ENCODE measurements at regions not wholly inside any gene's neighbourhood (a gene's known extent, or its start where the extent isn't known, plus 50 kb on each side); places are given as distances from the start of the nearest gene placed in this dataset.

DNA sequence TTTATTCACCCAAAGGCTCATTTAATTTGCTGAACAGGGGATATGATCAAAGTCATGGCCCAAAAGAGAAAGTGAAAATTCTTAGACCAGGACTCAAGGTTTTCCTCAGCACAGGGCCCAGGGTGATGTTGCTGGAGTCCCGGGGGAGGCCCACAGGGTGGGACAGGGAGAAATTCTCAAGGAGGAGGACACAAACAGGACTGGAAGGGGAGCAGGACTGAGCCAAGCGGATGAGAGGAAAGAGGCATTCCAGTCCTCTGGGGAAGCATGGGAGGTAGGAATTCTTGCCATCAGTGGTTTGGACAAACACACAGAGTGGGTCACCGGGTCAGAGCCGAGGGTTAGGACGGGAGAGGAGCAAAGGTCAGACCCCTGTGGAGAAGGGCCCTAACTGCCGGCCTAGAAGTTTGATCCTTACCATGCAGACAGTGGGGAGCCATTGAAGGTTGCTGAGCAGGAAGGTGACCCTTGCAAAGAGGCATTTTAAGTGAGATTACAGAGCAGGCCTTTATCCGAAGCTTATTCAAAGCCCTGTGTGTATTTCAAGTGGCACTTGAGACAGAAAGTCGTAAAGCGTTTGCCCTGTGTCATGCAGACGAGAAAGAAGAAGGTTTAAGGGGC lies 68.4 kb upstream of the PTGR2 start:
- intact Hi-C loops (cut with micrococcal nuclease), result no loop called here

DNA sequence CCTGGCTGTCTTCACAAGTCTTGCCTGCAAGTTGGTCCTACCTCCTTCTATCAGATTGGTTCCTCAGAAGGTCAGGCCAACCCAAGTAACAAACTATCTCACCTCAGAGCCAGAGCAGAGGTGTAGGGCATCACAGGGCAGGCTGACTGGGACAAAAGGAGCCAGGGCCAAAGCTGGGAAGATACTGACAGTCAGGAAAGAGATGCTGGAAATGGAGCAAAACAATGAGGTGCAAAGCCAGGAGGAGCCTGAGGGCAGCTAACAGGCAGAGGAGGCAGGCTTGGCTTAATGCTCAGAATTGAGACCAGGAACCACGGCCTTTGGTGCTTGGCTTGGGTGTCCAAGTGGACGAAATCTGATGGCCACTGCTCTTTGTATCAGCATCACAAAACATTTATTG lies 68.4 kb upstream of the PNMA1 start:
- intact Hi-C loops (cut with micrococcal nuclease), result no loop called here

DNA sequence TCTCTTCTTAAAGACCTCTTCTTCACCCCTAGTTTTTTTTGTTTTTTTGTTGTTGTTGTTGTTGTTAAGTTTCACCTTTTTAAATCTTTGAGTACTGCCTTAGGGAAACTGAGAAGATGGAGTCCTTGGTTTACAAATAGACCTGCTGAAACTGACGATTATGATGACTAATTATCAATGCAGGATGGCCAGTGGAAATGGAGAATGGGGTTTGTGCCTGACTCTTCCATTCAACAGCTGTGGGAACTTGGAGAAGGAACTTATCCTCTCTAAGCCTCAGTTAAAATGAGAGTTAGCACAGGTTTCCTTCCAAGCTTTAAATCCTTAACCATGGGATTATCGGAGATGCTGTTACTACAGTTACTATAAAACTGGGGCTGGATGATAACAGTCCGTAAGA lies 66.7 kb upstream of the PNMA1 start:
- intact Hi-C loops (cut with micrococcal nuclease), result no loop called here

DNA sequence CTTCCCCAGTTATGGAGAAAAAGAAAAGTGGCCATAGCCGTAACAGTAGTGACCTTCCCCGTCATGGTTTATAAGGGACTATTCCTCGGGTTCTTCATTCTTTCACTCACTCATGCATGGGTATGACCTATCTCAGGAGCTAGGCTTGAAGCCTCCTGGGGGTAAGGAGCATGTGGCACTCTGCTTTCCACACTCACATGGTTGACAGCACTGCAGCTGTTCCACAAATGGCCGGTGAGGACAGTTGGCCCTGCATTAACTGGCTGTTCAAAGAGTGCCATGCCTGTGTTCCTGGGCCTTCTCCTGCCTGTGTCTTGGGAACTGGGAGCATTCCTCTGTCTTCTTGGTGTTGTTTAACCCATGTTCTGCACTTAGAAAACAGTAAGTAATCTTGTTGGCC lies 66.2 kb upstream of the PNMA1 start:
- intact Hi-C loops (cut with micrococcal nuclease), result no loop called here

DNA sequence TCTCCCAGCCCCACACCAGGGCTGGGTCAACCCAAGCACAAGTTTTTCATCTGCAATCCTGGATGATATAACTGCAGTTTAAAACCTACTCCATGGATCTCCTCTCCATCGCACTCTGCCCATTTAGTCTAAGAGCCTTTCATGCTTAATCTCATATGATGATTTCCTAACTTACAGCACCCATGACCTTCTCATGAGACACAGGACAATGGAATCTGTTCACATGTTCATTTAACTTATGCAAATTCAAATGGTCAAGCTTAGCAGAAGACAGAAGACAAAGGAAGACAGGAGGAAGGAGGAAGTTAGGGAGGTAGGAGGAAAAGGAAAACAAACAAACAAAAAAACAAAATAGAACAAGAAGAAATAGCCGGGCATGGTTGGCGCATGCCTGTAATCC lies 64.6 kb upstream of the PNMA1 start:
- intact Hi-C loops (cut with micrococcal nuclease), result no loop called here

DNA sequence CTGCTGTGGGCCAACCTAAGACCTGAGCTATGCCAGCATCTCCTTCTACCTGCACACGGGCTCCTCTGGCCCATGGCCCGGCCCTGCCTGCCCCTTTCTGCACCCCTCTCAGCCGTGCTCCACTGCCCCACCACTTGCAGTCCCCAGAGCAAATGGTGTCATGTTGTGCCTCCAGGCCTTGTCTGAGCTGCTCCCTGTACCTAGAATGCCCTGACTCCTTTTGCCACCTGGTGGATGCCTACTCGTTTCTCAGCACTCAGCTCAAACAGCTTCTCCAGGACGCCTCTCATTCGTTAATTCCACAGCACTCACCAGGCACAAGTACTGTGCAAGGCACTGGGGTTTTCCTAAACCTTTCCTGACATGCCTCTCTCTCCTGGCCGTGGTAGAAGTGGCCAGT lies 63.2 kb upstream of the PNMA1 start:
- intact Hi-C loops (cut with micrococcal nuclease), result no loop called here

DNA sequence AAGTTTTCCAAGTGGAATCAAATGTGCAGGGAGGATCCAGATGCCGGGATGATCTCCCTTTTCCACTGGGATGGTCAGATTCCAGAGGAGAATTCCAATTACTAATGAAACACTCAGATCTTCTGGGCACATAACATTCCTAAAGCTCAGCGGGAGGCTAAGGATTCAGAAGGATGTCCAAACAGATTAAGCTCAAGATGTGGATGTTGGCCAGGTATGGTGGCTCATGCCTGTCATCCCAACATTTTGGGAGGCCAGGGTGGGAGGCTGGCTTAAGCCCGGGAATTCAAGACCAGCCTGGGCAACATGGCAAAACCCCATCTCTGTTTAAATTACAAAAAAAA lies 62.0 kb upstream of the PNMA1 start:
- intact Hi-C loops (cut with micrococcal nuclease), result no loop called here

DNA sequence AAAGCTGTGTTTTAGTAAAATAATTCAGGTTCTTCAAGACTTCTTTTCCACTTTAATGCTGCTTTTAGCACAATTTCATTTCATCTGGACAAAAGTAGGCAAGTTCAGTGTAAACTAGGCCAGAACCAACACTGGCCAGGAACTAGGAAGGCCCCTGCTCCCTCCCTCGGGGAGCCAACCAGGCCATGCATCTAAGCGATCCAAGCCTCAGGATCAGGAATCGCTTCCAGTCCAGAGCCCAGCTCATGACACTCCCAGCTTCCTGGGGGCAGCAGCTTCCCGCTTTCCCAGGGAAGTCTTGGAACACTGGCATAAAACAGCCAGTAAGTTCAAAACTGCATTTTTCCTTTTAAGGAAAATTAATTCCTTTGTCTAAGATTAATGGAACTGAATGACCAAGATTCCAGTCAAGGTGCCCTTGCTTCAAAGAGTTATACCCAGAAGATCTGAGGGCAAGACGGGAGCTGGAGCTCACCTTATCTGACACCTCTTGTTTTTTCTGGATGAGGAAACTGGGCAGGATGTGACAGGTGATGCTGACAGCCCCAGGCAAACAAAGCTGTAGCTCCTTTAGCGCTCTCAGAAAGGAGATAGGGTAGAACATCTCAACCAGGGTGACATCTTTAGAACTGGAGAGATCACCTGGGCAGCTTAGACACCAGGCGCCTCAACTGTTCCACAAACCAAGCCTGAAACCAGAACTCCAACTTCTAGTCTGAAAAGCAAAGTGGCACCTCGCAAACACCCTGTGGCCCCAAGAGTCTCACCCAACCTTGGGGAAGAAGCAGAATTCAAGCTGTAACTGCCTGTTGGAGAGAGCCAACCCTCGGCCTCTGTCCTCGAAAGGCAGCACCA lies 61.4 kb upstream of the PNMA1 start:
- intact Hi-C loops (cut with micrococcal nuclease), result no loop called here

DNA sequence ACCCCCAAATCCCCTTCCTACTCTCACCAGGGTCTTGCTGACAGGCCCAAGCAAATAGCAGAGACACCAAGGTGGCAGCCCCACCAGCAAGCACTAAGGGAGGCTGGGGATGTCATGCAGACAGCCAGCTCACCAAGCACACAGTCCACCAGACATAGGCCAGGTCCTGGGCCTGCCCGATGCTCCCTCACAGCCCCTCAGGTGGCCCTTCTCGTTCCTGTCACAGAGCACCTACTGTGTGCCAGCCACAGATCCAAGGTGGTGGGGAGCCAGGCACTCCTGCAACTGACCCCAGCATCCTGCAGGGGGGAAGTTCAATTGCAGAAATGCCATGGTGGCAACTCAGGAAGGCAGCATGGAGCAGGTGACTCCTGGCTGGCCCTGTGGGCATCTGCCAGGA lies 60.5 kb upstream of the PNMA1 start:
- intact Hi-C loops (cut with micrococcal nuclease), result loop anchor here (1.0 kb wide), 1 partner anchor 33 kb away; no protein-coding TSS in a partner anchor

DNA sequence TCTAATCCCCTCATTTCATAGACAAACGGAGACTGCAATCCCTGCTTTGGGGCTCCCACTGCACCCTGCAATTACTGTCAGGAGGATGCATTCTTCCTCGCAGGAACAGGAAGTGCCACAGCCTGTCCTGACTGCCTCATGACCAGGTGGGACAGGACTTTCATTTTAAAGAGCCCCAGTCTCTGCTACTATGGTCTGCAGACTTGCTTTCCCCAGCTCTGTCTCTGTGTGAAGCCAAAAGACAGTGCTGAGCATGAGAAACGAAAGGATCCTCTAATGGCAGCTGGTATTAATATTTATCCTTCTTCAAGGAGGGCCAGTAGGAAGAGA lies 60.0 kb upstream of the PNMA1 start:
- intact Hi-C loops (cut with micrococcal nuclease), result loop anchor here (1.0 kb wide), 1 partner anchor 33 kb away; no protein-coding TSS in a partner anchor

DNA sequence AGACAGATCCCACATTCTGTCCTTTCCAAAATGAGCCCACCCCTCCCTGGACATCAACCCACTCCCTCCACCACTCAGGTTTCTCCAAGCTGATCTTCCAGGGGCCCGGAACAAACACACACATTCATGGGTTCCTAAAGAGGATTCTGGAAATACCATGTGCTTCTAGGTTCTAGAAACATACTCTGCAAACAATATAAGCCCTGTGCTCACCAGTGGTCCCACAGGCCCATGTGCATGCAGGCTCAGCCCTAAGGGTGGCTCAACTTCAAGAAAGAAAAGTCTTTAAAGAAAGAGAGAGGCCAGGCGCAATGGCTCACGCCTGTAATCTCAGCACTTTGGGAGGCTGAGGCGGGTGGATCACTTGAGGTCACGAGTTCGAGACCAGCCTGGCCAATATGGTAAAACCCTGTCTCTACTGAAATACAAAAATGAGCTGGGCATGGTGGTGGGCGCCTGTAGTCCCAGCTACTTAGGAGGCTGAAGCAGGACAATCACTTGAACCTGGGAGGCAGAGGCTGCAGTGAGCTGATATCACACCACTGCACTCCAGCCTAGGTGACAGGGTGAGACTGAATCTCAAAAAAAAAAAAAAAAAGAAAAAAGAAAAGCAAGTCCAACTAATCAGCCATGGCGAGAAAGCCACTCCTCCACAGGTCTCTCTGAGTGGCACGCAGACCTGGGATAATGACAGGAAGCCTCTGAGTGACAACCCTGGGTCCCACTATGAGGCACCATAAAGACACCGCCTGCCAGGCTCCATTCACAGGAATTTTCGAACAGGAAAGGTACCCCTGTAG lies 59.5 kb upstream of the PNMA1 start:
- intact Hi-C loops (cut with micrococcal nuclease), result loop anchor here (1.0 kb wide), 1 partner anchor 32 kb away; no protein-coding TSS in a partner anchor

DNA sequence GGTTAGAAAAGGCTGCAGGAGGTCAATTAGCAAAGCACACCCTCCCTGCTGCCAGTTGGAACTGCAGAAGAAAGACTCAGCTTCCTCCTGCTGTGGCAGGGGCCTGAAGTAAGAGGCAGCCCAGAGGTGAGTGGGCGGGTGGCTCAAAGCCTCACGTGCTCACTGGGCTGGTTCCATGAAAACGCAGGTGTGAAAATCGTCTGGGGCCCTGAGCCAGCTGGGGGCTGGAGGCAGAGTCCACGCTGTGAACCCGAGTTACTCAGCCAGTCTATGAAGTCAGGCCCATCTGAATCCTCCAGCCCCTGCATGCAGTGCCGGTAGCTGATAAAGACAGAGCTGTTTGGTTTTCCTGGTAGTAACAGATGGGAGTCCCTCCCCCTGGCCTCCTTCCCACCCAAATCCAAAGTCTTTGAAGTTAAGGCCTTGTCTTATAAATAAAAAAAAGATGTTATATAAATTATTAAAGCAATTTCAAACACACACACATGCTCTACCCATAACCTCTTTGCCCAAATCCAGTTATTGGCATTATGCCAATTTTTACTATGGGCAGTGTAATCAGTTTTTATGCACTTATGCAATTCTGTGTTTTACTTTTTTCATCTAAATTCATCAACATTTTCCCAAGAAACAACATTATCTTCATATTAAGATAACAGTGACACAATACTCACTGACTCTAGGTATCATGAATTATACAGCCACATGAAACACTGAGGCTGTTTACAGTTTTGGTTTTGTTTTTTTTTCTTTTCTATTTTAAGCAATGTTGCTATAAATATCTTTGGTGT lies 57.9 kb upstream of the PNMA1 start:
- intact Hi-C loops (cut with micrococcal nuclease), result loop anchor here (1.0 to 2.0 kb wide), 2 partner anchors 14 to 17 kb away; no protein-coding TSS in a partner anchor

DNA sequence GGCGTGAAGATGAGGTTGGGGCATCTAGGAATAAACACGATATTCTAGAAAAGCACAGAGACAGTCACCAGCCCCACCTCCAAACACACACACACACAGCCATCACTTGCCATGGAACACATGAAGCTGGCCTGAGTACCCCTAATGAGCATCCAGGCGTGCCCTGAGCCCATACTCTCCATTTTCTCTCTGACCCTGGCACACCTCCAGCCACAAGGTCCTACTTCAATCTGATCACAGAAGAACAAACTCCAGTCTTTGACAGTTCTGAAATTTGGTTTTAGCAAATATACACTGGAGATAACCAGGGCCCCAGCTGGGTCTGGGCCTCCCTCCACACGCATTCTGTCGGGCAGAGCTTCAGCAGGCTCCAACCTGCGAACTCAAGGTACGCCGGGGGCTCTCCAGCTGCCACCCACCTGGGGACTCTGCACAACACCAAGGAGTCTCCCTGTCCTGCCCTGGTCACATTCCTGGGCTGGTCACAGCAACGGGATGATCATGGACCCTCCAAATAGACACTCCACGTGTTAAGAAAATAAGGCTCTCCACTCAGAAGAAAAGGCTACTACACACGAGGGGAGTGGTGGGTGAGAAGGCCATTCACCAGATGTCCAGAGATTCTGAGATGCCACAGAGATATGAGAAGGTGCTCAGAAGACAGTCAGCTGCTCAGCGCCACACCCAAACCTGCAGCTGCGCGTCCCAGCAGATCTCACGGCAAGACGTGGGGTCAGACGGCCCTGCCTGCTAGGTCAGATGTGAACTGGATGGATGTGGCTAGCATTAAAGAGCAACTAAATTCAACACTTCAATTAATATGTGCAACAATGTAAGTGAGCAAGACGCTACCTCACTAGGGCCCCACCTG lies 57.0 kb upstream of the PNMA1 start:
- intact Hi-C loops (cut with micrococcal nuclease), result loop anchor here (1.0 to 2.0 kb wide), 3 partner anchors 11 to 16 kb away; a partner anchor contains a TSS

DNA sequence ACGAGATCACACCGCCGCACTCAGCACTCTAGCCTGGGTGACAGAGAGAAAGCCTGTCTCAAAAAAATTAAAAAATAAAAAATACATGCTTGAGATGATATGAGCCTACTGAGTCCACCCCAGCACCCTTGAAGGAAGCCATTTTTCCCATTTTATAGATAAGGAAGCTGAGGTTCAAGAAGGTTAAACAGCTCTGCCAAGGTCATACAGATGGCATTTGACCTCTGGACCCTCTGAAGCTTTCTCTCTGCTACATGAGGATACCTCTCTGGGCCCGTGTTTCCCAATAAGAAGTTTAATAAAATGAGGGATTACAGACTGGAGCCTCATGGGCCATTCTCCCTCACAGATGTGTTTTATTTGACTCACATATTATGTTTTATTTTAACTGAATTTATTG lies 53.9 kb upstream of the PNMA1 start:
- intact Hi-C loops (cut with micrococcal nuclease), result no loop called here

DNA sequence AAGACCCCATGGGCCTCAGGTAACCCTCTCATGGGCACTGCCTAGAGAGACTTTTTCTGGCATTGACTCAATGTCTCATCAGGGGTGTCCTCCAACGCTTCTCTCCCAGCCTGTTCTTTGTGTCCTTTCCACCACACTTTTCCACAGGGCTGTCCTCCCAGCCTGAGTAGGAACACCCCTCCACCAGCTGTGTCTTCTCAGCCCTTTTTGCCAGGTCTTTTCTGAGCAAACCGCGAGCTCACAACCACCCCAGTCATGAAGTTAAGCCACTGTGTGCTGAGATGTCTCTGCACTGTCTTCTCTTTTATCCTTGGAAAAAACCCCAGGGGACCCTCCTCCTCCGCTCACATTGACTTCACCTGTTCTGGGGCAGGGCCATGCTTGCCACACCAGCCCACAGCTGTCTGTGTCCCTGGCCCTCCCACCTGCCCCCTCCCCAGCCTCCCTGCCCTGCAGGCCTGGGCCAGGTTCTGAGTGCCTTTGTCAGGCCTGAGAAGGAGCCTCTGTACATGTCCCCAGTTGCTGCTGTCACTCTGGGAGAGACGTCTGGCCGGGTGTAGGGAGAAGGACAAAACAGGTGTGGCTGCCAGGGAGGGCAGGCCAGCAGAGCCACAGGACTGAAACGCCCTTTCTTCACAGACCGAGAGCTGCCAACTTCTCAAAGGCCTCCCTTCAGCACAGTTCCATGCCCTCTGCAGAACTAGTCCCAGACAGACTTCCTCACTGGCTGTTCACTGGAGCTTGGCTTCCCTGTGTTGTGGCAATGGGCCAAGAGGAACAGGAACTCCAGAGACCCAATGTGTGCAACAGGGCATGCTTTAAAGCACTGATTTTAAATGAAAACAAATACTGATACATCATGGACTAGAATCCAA lies 50.5 kb upstream of the PNMA1 start:
- intact Hi-C loops (cut with micrococcal nuclease), result no loop called here
